HG02798 (cell line): ENCODE measurements at regions not wholly inside any gene's neighbourhood (a gene's known extent, or its start where the extent isn't known, plus 50 kb on each side); places are given as distances from the start of the nearest gene placed in this dataset.
"Not testable (repeated sequence)": the region's sequence is repeated elsewhere in the genome, so short reads cannot be mapped to it uniquely, and the experiment has no call there.

Experiments used
- ATAC-seq: cut with Tn5 transposase; IDR thresholded peaks from one replicate; pipeline ENCODE4 v1.9.1; 2021; ENCODE audit warnings: mild to moderate bottlenecking; ENCODE audit not compliant: unreplicated experiment, poor library complexity

GRCh38 chr3:95476534-95476933 lies 1337.9 kb upstream of the EPHA6 start:
- ATAC-seq, result peak; percentile 45

- ATAC-seq, result no peak
Observed at GRCh38 chr3:95506174-95506573, 1308.2 kb upstream of the EPHA6 start.

GRCh38 chr3:95508124-95508523 lies 1306.3 kb upstream of the EPHA6 start:
- no peak for ATAC-seq

GRCh38 chr3:95511828-95512227 lies 1302.6 kb upstream of the EPHA6 start:
- no peak for ATAC-seq

- ATAC-seq, result no peak
Observed at GRCh38 chr3:95514260-95514659, 1300.1 kb upstream of the EPHA6 start.

- ATAC-seq, result no peak
Observed at GRCh38 chr3:95521396-95521795, 1293.0 kb upstream of the EPHA6 start.

GRCh38 chr3:95522449-95522848 lies 1291.9 kb upstream of the EPHA6 start:
- no peak for ATAC-seq

- ATAC-seq, result no peak
Observed at GRCh38 chr3:95539950-95540483, 1274.4 kb upstream of the EPHA6 start.

- no peak for ATAC-seq
Observed at GRCh38 chr3:95565502-95565901, 1248.9 kb upstream of the EPHA6 start.

- no peak for ATAC-seq
Observed at GRCh38 chr3:95567346-95567745, 1247.0 kb upstream of the EPHA6 start.

- ATAC-seq, result no peak
Observed at GRCh38 chr3:95586754-95587153, 1227.6 kb upstream of the EPHA6 start.

- not testable (repeated sequence) for ATAC-seq
Observed at GRCh38 chr3:95587641-95588040, 1226.8 kb upstream of the EPHA6 start.

- ATAC-seq, result no peak
Observed at GRCh38 chr3:95588473-95588872, 1225.9 kb upstream of the EPHA6 start.

- no peak for ATAC-seq
Observed at GRCh38 chr3:95595416-95596075, 1218.8 kb upstream of the EPHA6 start.

GRCh38 chr3:95607926-95608325 lies 1206.5 kb upstream of the EPHA6 start:
- no peak for ATAC-seq

GRCh38 chr3:95609411-95609810 lies 1205.0 kb upstream of the EPHA6 start:
- ATAC-seq, result no peak

GRCh38 chr3:95612611-95613010 lies 1201.8 kb upstream of the EPHA6 start:
- no peak for ATAC-seq

GRCh38 chr3:95613993-95614392 lies 1200.4 kb upstream of the EPHA6 start:
- no peak for ATAC-seq

GRCh38 chr3:95615592-95616310 lies 1198.6 kb upstream of the EPHA6 start:
- no peak for ATAC-seq

GRCh38 chr3:95626107-95626506 lies 1188.3 kb upstream of the EPHA6 start:
- ATAC-seq, result no peak

GRCh38 chr3:95627293-95627692 lies 1187.1 kb upstream of the EPHA6 start:
- ATAC-seq, result no peak

GRCh38 chr3:95627697-95628096 lies 1186.7 kb upstream of the EPHA6 start:
- no peak for ATAC-seq
